HepG2 (cell line): ENCODE measurements at regions not wholly inside any gene's neighbourhood (a gene's known extent, or its start where the extent isn't known, plus 50 kb on each side); places are given as distances from the start of the nearest gene placed in this dataset.
A peak's percentile ranks its signal among the peaks of the same experiment; 100 is the strongest.

ENCODE experiments used
- ELF3 ChIP-seq: IDR thresholded peaks from 2 replicates; pipeline ENCODE4 v1.6.1; 2016; ENCODE audit warnings: missing genetic modification reagents, missing compliant biosample characterization
- ETV5 ChIP-seq: IDR thresholded peaks from 2 replicates; pipeline ENCODE4 v1.6.1; 2018; ENCODE audit warnings: missing biosample characterization, missing genetic modification reagents, inconsistent platforms, borderline replicate concordance
- FOXA3 ChIP-seq: IDR thresholded peaks from 2 replicates; pipeline ENCODE4 v1.6.1; 2016; ENCODE audit warnings: missing genetic modification reagents, missing compliant biosample characterization
- FOXP1 ChIP-seq, 2 experiments: fragments of 450-650 bp in 1 of 2; IDR thresholded peaks; 2 replicates each; pipeline ENCODE4 v1.6.1; 2017 to 2018; ENCODE audit warnings: antibody characterized with exemption in 1 of 2
- HNF4A ChIP-seq: sonication (generic); formaldehyde crosslinking; IDR thresholded peaks from 2 replicates; pipeline ENCODE4 v1.4.0; 2020; ENCODE audit warnings: missing genetic modification reagents
- KLF6 ChIP-seq: IDR thresholded peaks from 2 replicates; pipeline ENCODE4 v1.8.0; 2016; ENCODE audit warnings: missing biosample characterization, missing genetic modification reagents
- MZF1 ChIP-seq: sonication (generic); formaldehyde crosslinking; IDR thresholded peaks from 2 replicates; pipeline ENCODE4 v1.8.1; 2023; ENCODE audit warnings: mild to moderate bottlenecking, missing genetic modification reagents, borderline replicate concordance
- NFKBIZ ChIP-seq: IDR thresholded peaks from 2 replicates; pipeline ENCODE4 v1.6.1; 2018; ENCODE audit warnings: missing genetic modification reagents, missing compliant biosample characterization
- RARA ChIP-seq: IDR thresholded peaks from 2 replicates; pipeline ENCODE4 v1.6.1; 2016; ENCODE audit warnings: missing genetic modification reagents, missing compliant biosample characterization
- SOX5 ChIP-seq: IDR thresholded peaks from 2 replicates; pipeline ENCODE4 v1.6.1; 2016; ENCODE audit warnings: borderline replicate concordance
- STAG1 ChIP-seq: sonication (generic); formaldehyde crosslinking; IDR thresholded peaks from 2 replicates; pipeline ENCODE4 v1.4.0; 2020; ENCODE audit warnings: missing genetic modification reagents
- TBX2 ChIP-seq: sonication (generic); formaldehyde crosslinking; IDR thresholded peaks from 2 replicates; pipeline ENCODE4 v1.5.0; 2020; ENCODE audit warnings: missing genetic modification reagents, mild to moderate bottlenecking, borderline replicate concordance
- TBX3 ChIP-seq: fragments of 450-650 bp; IDR thresholded peaks from 2 replicates; pipeline ENCODE4 v1.6.1; 2017; ENCODE audit warnings: antibody characterized with exemption, mild to moderate bottlenecking, inconsistent platforms, borderline replicate concordance
- TMF1 ChIP-seq: sonication (generic); formaldehyde crosslinking; IDR thresholded peaks from 2 replicates; pipeline ENCODE4 v1.8.1; 2022; ENCODE audit warnings: low read depth, missing genetic modification reagents
- ZNF441 ChIP-seq: sonication (generic); formaldehyde crosslinking; IDR thresholded peaks from 2 replicates; pipeline ENCODE4 v1.7.0; 2021; ENCODE audit warnings: missing genetic modification reagents, borderline replicate concordance
- ZNF556 ChIP-seq: sonication (generic); formaldehyde crosslinking; IDR thresholded peaks from 2 replicates; pipeline ENCODE4 v1.4.0; 2020; ENCODE audit warnings: mild to moderate bottlenecking, missing genetic modification reagents, borderline replicate concordance
- ZNF746 ChIP-seq: sonication (generic); formaldehyde crosslinking; IDR thresholded peaks from 2 replicates; pipeline ENCODE4 v1.8.0; 2022; ENCODE audit warnings: mild to moderate bottlenecking, missing genetic modification reagents
- ZSCAN29 ChIP-seq: sonication (generic); formaldehyde crosslinking; conservative IDR thresholded peaks from 2 replicates; pipeline ENCODE4 v1.4.0; 2020; ENCODE audit warnings: mild to moderate bottlenecking, missing genetic modification reagents
- TF ChIP-seq, protein P1 (sequence below): sonication (generic); formaldehyde crosslinking; IDR thresholded peaks from 2 replicates; pipeline ENCODE4 v1.4.0; 2020; ENCODE audit warnings: mild to moderate bottlenecking, missing genetic modification reagents, borderline replicate concordance
- TF ChIP-seq, protein P2 (sequence below): sonication (generic); formaldehyde crosslinking; conservative IDR thresholded peaks from 2 replicates; pipeline ENCODE4 v1.4.0; 2020; ENCODE audit warnings: missing genetic modification reagents
- TF ChIP-seq, protein P3 (sequence below): sonication (generic); formaldehyde crosslinking; IDR thresholded peaks from 2 replicates; pipeline ENCODE4 v1.4.0; 2020; ENCODE audit warnings: mild to moderate bottlenecking, low read depth, missing genetic modification reagents
- TF ChIP-seq, protein P4 (sequence below): sonication (generic); formaldehyde crosslinking; IDR thresholded peaks from 2 replicates; pipeline ENCODE4 v1.8.0; 2022; ENCODE audit warnings: missing genetic modification reagents, low read depth, mild to moderate bottlenecking, borderline replicate concordance
- TF ChIP-seq, protein P5 (sequence below): sonication (generic); formaldehyde crosslinking; IDR thresholded peaks from 2 replicates; pipeline ENCODE4 v1.8.0; 2022; ENCODE audit warnings: missing genetic modification reagents, mild to moderate bottlenecking, inconsistent platforms, borderline replicate concordance

DNA sequence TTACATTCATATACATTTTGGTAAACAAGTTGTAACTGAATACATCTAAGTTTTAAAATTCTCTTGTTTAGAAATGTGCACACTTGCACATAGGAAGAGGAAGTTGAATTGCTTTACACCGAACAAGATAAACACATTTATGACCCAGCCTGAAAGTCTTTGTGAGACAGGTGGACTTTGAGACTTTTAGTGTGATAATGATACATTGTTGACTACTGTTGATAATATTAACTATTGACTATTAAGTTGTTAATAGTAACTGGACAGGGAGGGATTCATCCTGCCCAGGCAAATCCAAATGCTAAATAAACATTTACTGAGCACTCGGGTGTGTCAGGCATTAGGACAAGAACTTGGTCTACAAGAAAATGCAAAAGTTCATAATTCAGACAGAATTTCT lies 68.0 kb downstream of the AVPR1A start (continued):
- TF ChIP-seq, protein P1, sequence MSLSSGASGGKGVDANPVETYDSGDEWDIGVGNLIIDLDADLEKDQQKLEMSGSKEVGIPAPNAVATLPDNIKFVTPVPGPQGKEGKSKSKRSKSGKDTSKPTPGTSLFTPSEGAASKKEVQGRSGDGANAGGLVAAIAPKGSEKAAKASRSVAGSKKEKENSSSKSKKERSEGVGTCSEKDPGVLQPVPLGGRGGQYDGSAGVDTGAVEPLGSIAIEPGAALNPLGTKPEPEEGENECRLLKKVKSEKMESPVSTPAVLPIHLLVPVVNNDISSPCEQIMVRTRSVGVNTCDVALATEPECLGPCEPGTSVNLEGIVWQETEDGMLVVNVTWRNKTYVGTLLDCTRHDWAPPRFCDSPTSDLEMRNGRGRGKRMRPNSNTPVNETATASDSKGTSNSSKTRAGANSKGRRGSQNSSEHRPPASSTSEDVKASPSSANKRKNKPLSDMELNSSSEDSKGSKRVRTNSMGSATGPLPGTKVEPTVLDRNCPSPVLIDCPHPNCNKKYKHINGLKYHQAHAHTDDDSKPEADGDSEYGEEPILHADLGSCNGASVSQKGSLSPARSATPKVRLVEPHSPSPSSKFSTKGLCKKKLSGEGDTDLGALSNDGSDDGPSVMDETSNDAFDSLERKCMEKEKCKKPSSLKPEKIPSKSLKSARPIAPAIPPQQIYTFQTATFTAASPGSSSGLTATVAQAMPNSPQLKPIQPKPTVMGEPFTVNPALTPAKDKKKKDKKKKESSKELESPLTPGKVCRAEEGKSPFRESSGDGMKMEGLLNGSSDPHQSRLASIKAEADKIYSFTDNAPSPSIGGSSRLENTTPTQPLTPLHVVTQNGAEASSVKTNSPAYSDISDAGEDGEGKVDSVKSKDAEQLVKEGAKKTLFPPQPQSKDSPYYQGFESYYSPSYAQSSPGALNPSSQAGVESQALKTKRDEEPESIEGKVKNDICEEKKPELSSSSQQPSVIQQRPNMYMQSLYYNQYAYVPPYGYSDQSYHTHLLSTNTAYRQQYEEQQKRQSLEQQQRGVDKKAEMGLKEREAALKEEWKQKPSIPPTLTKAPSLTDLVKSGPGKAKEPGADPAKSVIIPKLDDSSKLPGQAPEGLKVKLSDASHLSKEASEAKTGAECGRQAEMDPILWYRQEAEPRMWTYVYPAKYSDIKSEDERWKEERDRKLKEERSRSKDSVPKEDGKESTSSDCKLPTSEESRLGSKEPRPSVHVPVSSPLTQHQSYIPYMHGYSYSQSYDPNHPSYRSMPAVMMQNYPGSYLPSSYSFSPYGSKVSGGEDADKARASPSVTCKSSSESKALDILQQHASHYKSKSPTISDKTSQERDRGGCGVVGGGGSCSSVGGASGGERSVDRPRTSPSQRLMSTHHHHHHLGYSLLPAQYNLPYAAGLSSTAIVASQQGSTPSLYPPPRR (CRISPR knock-in tag): peak; percentile 49; the same call in 1 of the 2 replicates
- TF ChIP-seq KLF6 (CRISPR knock-in tag) (no peak), TBX3 (peak; percentile 23; the same call in 1 of the 2 replicates), FOXA3 (CRISPR knock-in tag) (peak; percentile 33; the same call in 1 of the 2 replicates), ZNF441 (CRISPR knock-in tag) (no peak), RARA (CRISPR knock-in tag) (0 out of 2 replicates have a peak, but pooled peaks have one; percentile 11), HNF4A (CRISPR knock-in tag) (0 out of 2 replicates have a peak, but pooled peaks have one; percentile 10), MZF1 (CRISPR knock-in tag) (no peak), ZNF746 (CRISPR knock-in tag) (no peak), ZSCAN29 (CRISPR knock-in tag) (no peak), NFKBIZ (no peak), FOXP1 (IDR thresholded peaks at IDR 0.05) (no peak), FOXP1 (CRISPR knock-in tag; IDR thresholded peaks at IDR 0.05) (peak; percentile 66), TMF1 (no peak), SOX5 (peak; percentile 81), ELF3 (CRISPR knock-in tag) (peak; percentile 76), ETV5 (CRISPR knock-in tag) (no peak), ZNF556 (no peak), STAG1 (CRISPR knock-in tag) (no peak), TBX2 (CRISPR knock-in tag) (0 out of 2 replicates have a peak, but pooled peaks have one; percentile 17)
- TF ChIP-seq, protein P2, sequence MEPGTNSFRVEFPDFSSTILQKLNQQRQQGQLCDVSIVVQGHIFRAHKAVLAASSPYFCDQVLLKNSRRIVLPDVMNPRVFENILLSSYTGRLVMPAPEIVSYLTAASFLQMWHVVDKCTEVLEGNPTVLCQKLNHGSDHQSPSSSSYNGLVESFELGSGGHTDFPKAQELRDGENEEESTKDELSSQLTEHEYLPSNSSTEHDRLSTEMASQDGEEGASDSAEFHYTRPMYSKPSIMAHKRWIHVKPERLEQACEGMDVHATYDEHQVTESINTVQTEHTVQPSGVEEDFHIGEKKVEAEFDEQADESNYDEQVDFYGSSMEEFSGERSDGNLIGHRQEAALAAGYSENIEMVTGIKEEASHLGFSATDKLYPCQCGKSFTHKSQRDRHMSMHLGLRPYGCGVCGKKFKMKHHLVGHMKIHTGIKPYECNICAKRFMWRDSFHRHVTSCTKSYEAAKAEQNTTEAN (CRISPR knock-in tag): 0 out of 2 replicates have a peak, but pooled peaks have one; percentile 18
- TF ChIP-seq, protein P3, sequence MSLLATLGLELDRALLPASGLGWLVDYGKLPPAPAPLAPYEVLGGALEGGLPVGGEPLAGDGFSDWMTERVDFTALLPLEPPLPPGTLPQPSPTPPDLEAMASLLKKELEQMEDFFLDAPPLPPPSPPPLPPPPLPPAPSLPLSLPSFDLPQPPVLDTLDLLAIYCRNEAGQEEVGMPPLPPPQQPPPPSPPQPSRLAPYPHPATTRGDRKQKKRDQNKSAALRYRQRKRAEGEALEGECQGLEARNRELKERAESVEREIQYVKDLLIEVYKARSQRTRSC (CRISPR knock-in tag): no peak
- TF ChIP-seq, protein P4, sequence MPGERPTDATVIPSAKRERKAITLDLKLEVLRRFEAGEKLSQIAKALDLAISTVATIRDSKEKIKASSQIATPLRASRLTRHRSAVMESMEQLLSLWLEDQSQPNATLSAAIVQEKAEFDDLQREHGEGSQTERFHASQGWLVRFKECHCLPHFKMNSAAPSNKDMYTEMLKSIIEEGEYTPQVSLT (CRISPR knock-in tag): no peak
- TF ChIP-seq, protein P5, sequence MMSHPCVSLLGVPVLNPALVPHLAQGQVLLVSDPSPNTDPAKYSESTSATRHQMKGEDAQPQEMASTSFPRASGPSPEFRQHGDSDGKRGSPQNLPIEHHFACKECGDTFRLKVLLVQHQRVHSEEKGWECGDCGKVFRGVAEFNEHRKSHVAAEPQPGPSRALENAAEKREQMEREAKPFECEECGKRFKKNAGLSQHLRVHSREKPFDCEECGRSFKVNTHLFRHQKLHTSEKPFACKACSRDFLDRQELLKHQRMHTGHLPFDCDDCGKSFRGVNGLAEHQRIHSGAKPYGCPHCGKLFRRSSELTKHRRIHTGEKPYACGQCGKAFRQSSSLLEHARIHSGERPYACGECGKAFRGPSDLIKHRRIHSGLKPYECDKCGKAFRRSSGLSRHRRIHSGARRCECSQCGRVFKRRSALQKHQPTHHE (CRISPR knock-in tag): no peak
